ENCODE measurements at regions not wholly inside any gene's neighbourhood (a gene's known extent, or its start where the extent isn't known, plus 50 kb on each side); places are given as distances from the start of the nearest gene placed in this dataset.

DNA sequence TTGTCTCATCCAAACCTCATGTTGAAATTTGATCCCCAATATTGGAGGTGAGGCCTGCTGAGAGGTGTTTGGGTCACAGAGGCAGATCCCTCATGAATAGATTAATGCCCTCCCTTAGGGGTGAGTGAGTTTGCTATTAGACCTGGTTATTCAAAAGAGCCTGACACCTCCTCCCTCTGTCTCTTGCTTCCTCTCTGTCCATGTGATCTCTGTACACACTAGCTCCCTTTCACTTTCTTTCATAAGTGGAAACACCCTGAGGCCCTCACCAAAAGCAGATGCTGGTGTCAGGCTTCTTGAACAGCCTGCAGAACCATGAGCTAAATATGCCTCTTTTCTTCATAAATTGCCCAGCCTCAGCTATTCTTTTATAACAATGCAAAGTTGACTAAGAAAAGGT lies 447.1 kb downstream of the MDFIC start (continued):
- TF ChIP-seq, protein P1, sequence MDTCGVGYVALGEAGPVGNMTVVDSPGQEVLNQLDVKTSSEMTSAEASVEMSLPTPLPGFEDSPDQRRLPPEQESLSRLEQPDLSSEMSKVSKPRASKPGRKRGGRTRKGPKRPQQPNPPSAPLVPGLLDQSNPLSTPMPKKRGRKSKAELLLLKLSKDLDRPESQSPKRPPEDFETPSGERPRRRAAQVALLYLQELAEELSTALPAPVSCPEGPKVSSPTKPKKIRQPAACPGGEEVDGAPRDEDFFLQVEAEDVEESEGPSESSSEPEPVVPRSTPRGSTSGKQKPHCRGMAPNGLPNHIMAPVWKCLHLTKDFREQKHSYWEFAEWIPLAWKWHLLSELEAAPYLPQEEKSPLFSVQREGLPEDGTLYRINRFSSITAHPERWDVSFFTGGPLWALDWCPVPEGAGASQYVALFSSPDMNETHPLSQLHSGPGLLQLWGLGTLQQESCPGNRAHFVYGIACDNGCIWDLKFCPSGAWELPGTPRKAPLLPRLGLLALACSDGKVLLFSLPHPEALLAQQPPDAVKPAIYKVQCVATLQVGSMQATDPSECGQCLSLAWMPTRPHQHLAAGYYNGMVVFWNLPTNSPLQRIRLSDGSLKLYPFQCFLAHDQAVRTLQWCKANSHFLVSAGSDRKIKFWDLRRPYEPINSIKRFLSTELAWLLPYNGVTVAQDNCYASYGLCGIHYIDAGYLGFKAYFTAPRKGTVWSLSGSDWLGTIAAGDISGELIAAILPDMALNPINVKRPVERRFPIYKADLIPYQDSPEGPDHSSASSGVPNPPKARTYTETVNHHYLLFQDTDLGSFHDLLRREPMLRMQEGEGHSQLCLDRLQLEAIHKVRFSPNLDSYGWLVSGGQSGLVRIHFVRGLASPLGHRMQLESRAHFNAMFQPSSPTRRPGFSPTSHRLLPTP (IDR thresholded peaks at IDR 0.05; ENCODE audit: borderline replicate concordance, extremely low read depth, insufficient read length): no peak
- TF ChIP-seq NR3C1 (CRISPR knock-in tag; IDR thresholded peaks at IDR 0.05) (no peak), ZNF77 (CRISPR knock-in tag; IDR thresholded peaks at IDR 0.05) (no peak), ILF3 (IDR thresholded peaks at IDR 0.05; ENCODE audit: borderline replicate concordance) (no peak), SMC3 (conservative IDR thresholded peaks at IDR 0.05; ENCODE audit: insufficient read depth, low read depth, low read length) (no peak), TGIF2 (CRISPR knock-in tag; IDR thresholded peaks at IDR 0.05) (no peak), GTF2F1 (IDR thresholded peaks at IDR 0.05; ENCODE audit: low read depth, low read length) (no peak), TBL1XR1 (IDR thresholded peaks at IDR 0.05; ENCODE audit: low read length in 2 of 2) (no peak)
- TF ChIP-seq, protein P2, sequence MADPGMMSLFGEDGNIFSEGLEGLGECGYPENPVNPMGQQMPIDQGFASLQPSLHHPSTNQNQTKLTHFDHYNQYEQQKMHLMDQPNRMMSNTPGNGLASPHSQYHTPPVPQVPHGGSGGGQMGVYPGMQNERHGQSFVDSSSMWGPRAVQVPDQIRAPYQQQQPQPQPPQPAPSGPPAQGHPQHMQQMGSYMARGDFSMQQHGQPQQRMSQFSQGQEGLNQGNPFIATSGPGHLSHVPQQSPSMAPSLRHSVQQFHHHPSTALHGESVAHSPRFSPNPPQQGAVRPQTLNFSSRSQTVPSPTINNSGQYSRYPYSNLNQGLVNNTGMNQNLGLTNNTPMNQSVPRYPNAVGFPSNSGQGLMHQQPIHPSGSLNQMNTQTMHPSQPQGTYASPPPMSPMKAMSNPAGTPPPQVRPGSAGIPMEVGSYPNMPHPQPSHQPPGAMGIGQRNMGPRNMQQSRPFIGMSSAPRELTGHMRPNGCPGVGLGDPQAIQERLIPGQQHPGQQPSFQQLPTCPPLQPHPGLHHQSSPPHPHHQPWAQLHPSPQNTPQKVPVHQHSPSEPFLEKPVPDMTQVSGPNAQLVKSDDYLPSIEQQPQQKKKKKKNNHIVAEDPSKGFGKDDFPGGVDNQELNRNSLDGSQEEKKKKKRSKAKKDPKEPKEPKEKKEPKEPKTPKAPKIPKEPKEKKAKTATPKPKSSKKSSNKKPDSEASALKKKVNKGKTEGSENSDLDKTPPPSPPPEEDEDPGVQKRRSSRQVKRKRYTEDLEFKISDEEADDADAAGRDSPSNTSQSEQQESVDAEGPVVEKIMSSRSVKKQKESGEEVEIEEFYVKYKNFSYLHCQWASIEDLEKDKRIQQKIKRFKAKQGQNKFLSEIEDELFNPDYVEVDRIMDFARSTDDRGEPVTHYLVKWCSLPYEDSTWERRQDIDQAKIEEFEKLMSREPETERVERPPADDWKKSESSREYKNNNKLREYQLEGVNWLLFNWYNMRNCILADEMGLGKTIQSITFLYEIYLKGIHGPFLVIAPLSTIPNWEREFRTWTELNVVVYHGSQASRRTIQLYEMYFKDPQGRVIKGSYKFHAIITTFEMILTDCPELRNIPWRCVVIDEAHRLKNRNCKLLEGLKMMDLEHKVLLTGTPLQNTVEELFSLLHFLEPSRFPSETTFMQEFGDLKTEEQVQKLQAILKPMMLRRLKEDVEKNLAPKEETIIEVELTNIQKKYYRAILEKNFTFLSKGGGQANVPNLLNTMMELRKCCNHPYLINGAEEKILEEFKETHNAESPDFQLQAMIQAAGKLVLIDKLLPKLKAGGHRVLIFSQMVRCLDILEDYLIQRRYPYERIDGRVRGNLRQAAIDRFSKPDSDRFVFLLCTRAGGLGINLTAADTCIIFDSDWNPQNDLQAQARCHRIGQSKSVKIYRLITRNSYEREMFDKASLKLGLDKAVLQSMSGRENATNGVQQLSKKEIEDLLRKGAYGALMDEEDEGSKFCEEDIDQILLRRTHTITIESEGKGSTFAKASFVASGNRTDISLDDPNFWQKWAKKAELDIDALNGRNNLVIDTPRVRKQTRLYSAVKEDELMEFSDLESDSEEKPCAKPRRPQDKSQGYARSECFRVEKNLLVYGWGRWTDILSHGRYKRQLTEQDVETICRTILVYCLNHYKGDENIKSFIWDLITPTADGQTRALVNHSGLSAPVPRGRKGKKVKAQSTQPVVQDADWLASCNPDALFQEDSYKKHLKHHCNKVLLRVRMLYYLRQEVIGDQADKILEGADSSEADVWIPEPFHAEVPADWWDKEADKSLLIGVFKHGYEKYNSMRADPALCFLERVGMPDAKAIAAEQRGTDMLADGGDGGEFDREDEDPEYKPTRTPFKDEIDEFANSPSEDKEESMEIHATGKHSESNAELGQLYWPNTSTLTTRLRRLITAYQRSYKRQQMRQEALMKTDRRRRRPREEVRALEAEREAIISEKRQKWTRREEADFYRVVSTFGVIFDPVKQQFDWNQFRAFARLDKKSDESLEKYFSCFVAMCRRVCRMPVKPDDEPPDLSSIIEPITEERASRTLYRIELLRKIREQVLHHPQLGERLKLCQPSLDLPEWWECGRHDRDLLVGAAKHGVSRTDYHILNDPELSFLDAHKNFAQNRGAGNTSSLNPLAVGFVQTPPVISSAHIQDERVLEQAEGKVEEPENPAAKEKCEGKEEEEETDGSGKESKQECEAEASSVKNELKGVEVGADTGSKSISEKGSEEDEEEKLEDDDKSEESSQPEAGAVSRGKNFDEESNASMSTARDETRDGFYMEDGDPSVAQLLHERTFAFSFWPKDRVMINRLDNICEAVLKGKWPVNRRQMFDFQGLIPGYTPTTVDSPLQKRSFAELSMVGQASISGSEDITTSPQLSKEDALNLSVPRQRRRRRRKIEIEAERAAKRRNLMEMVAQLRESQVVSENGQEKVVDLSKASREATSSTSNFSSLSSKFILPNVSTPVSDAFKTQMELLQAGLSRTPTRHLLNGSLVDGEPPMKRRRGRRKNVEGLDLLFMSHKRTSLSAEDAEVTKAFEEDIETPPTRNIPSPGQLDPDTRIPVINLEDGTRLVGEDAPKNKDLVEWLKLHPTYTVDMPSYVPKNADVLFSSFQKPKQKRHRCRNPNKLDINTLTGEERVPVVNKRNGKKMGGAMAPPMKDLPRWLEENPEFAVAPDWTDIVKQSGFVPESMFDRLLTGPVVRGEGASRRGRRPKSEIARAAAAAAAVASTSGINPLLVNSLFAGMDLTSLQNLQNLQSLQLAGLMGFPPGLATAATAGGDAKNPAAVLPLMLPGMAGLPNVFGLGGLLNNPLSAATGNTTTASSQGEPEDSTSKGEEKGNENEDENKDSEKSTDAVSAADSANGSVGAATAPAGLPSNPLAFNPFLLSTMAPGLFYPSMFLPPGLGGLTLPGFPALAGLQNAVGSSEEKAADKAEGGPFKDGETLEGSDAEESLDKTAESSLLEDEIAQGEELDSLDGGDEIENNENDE (IDR thresholded peaks at IDR 0.05; ENCODE audit: low read depth, low read length): no peak
